GM18861 (cell line): ENCODE measurements at regions not wholly inside any gene's neighbourhood (a gene's known extent, or its start where the extent isn't known, plus 50 kb on each side); places are given as distances from the start of the nearest gene placed in this dataset.
"Not testable (repeated sequence)": the region's sequence is repeated elsewhere in the genome, so short reads cannot be mapped to it uniquely, and the experiment has no call there.

ENCODE experiments used
- ATAC-seq: cut with Tn5 transposase; IDR thresholded peaks from one replicate; pipeline ENCODE4 v1.9.1; 2021; ENCODE audit not compliant: unreplicated experiment

- no peak for ATAC-seq
Observed at GRCh38 chr3:170670504-170670903, 84.6 kb upstream of the SLC7A14 start.

DNA sequence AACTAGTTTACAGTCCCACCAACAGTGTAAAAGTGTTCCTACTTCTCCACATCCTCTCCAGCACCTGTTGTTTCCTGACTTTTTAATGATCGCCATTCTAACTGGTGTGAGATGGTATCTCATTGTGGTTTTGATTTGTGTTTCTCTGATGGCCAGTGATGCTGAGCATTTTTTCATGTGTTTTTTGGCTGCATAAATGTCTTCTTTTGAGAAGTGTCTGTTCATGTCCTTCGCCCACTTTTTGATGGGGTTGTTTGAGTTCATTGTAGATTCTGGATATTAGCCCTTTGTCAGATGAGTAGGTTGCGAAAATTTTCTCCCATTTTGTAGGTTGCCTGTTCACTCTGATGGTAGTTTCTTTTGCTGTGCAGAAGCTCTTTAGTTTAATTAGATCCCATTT is 77.1 kb upstream of the SLC7A14 start:
- ATAC-seq, result not testable (repeated sequence)

DNA sequence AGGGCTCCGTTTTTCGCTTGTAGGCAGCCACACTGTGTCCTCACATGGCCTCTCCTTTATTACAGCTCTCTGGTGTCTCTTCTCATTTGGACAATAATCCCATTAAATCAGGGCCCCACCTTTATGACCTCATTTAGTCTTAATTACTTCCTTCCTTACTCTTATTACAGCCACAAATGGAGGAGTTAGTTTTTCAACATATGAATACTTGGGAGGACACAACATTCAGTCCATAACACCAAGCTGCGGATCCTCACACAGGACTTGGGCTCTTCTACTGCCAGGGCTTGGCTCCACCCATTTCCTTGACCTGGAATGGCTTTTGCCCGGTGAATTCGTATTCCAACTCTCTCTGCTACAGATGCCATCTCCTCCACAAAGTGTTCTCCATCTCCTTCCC is 74.3 kb upstream of the SLC7A14 start:
- ATAC-seq, result no peak

DNA sequence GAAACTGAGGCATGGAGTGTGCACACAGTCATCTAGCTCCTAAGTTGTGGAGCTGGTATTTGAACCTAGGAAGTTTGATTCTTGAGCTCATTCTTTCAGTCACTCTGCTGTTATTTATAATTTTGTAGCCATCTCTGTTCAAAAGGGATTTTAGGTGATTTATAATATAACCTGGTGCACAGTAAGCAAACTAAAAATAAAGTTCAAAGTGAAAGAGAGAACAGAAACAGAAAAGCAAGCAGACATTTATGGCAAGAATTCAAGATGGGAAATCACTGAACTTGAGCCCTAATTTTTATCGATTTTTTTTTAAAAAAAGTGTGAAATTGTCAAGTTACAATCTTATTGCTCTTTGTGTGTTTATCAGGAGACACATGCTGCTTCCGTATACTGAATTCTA is 71.4 kb upstream of the SLC7A14 start:
- ATAC-seq, result no peak

GRCh38 chr3:170656284-170656683 is 70.4 kb upstream of the SLC7A14 start:
- no peak for ATAC-seq

DNA sequence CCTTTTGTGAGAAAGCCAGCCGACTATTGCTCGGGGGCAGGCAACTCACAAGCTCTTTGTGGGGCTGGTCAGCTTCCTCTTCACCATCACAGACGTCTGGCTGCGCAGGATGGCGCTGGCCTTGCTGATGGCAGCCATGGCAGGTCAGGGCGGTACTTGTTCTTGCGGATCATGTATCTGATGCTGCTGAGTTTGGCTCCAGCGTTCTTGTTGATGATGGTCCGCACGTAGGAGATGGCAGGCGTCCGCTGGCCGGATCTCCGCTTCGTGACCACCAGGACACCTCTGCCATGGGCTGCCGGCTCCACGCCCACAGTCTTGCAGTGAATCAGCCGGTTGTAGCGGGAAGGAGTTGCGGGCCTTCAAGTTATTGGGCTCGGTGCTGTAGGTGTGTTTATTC is 67.9 kb upstream of the SLC7A14 start:
- ATAC-seq, result no peak

DNA sequence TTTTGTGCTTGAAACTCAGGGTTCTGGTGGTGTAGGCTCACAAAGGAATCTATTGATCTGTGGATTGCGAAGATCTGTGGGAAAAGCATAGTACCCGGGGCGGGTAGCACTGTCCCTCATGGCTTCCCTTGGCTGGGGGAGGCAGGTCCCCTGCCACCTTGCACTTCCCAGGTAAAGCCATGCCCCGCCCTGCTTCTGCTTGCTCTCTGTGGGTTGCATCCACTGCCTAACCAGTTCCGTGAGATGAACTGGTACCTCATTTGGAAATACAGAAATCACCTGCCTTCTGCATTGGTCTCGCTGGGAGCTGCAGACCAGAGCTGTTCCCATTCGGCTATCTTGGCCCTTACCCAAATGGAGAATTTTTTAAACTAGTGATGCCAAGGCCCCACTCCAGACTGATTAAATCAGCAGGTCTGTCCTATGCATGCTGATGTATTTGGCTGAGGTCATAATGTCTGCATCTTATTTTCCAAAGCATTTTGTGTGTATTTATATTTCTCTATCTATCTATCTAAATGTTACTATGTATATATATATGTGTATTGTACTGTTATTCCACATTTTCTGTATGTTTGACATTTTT is 65.5 kb upstream of the SLC7A14 start:
- no peak for ATAC-seq

GRCh38 chr3:170650557-170650956 is 64.7 kb upstream of the SLC7A14 start:
- not testable (repeated sequence) for ATAC-seq

DNA sequence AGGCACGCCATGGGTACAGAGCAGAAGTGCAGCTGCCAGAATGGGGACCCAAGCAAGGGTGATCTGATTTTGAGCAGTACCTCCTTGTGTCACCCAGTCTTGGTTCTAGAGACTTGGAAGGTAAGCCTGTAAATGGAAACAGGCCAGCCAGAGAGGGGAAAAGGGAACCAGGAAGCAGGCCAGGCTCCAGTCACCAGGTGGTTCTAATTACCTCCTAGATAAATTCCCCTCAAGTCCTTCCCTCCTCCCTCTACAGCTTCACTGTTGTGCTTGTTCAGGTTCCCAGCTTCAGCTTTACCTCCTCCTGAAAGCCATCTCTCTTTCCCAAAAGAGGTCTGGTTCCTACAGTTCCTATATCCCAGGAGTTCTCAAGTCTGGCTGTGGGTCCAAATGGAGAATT is 58.8 kb upstream of the SLC7A14 start:
- no peak for ATAC-seq

DNA sequence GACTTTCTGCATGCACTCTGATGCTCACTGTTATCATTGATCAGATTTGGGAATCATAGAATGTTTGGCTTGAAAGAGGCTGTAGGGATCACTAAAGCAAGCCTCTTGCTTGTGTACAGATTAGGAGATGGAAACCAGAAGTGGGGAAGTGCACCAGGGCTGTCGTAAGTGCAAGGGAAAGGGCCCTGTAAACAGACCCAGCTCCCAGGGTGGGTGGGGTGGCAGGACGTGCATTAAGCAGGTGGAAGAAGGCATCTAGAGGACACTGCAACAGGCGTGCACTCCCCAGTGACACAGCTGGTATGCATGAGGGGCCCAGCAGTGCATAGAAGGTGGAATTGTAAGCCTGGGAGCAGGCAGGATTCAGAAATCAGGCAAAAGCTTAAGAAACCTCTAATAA is 58.0 kb upstream of the SLC7A14 start:
- no peak for ATAC-seq

GRCh38 chr3:170642882-170643601 is 57.2 kb upstream of the SLC7A14 start:
- no peak for ATAC-seq

GRCh38 chr3:170641510-170642236 is 55.8 kb upstream of the SLC7A14 start:
- no peak for ATAC-seq

DNA sequence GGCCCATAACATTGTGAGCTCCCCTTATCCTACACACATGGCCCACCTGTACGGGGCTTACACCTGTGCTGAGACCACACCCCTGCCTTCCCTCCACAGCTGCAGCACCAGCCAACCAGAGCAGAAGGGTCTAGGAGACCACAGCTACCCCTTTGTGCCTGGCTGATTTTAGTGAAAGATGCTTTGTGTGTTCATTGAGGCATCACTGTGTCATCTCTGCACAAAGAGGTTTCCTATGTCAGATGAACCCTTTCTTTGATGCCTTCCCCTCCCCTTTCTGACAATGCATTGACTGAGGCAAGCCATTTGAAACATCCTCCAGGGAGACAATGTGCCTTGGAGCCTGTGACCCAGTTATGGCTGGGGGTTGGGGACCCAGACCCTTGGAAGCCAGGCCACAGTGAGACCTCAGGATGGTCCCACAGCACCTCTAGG is 54.9 kb upstream of the SLC7A14 start:
- no peak for ATAC-seq

- no peak for ATAC-seq
Observed at GRCh38 chr3:170638988-170639387, 53.1 kb upstream of the SLC7A14 start.

- no peak for ATAC-seq
Observed at GRCh38 chr3:170637306-170637705, 51.4 kb upstream of the SLC7A14 start.

- no peak for ATAC-seq
Observed at GRCh38 chr3:170636400-170636973, 50.6 kb upstream of the SLC7A14 start.
